IMR-90 (cell line): ENCODE measurements at regions not wholly inside any gene's neighbourhood (a gene's known extent, or its start where the extent isn't known, plus 50 kb on each side); places are given as distances from the start of the nearest gene placed in this dataset.

Experiments used
- CTCF ChIP-seq: conservative IDR thresholded peaks from 2 replicates; pipeline ENCODE4 v1.5.1; 2012; ENCODE audit warnings: mild to moderate bottlenecking, low read depth, low read length, improper control_type of control experiment
- POLR2A ChIP-seq: IDR thresholded peaks from 2 replicates; pipeline ENCODE4 v1.6.1; 2012; ENCODE audit warnings: mild to moderate bottlenecking, low read depth, low read length
- TF ChIP-seq, protein P1 (sequence below): fragments of 150-350 bp; IDR thresholded peaks from 2 replicates; pipeline ENCODE4 v1.6.1; 2016; ENCODE audit warnings: low read depth, mild to moderate bottlenecking, low read length, moderate library complexity, borderline replicate concordance

- TF ChIP-seq, protein P1, sequence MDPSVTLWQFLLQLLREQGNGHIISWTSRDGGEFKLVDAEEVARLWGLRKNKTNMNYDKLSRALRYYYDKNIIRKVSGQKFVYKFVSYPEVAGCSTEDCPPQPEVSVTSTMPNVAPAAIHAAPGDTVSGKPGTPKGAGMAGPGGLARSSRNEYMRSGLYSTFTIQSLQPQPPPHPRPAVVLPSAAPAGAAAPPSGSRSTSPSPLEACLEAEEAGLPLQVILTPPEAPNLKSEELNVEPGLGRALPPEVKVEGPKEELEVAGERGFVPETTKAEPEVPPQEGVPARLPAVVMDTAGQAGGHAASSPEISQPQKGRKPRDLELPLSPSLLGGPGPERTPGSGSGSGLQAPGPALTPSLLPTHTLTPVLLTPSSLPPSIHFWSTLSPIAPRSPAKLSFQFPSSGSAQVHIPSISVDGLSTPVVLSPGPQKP: no peak
- TF ChIP-seq CTCF: no peak
- no peak for TF ChIP-seq POLR2A
These were observed 189.6 kb upstream of the NRP1 start for GRCh38 chr10:33524041-33524440.
